ENCODE measurements at regions not wholly inside any gene's neighbourhood (a gene's known extent, or its start where the extent isn't known, plus 50 kb on each side); places are given as distances from the start of the nearest gene placed in this dataset.

DNA sequence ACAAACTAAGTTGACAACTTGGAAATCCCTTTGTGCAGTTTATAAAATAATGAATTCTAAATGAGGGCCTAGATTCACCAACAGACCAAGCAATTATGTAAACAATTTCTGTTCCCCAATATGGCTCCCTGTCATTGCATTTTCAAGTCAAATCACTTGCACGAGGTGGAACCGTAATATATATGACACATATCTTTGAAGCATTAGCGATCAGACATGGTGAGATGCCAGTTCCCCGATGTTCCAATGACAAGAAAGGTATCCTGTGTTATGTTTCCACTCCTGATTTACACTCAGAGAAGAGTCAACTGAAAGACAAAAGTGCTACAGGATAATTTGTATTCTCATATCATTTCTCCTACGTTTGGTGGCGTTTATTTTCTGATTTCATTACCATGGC lies 108.5 kb upstream of the TDRD3 start:
- Histone ChIP-seq H3K4me2 (ENCODE audit: low read length) (no peak overlapping the region), H4K20me1 (ENCODE audit: insufficient read depth, low read length) (no peaks in the 10 kb centered on the region), H3K4me1 (ENCODE audit: insufficient read depth, low read length) (no peaks in the 10 kb centered on the region), H2AFZ (ENCODE audit: low read depth, low read length) (no peak overlapping the region), H3K36me3 (ENCODE audit: insufficient read depth, low read length) (no peaks in the 10 kb centered on the region), H3K27ac (ENCODE audit: low read depth, low read length) (no peak overlapping the region), H3K9me3 (ENCODE audit: insufficient read depth, low read depth, low read length) (no peaks in the 10 kb centered on the region), H3K4me3 (ENCODE audit: insufficient read depth, low read depth, low read length) (no peak overlapping the region), H3K79me2 (ENCODE audit: insufficient read depth, low read length) (no peaks in the 10 kb centered on the region), H3K9ac (ENCODE audit: low read length) (no peak overlapping the region), H3K27me3 (ENCODE audit: insufficient read depth, low read length) (no peaks in the 10 kb centered on the region)
- FAIRE-seq (no peak), DNase-seq (ENCODE audit: low read depth) (no peak)
- H3K4me3 Mint-ChIP-seq (ENCODE audit: unreplicated experiment), result no peak overlapping the region
- TF ChIP-seq CTCF (IDR thresholded peaks at IDR 0.05; ENCODE audit: insufficient read depth, low read depth, low read length) (no peak), EZH2 (IDR thresholded peaks at IDR 0.05; ENCODE audit: insufficient read depth, low read length) (no peak)
- peaks cover 4% of the 10 kb centered on the region for H3K9me3 Mint-ChIP-seq (ENCODE audit: unreplicated experiment)
- peaks cover 2% of the 10 kb centered on the region for H3K36me3 Mint-ChIP-seq (ENCODE audit: low read depth, unreplicated experiment)
- H3K4me1 Mint-ChIP-seq (ENCODE audit: low read depth, unreplicated experiment), result no peaks in the 10 kb centered on the region
- no peak overlapping the region for H3K27ac Mint-ChIP-seq (ENCODE audit: unreplicated experiment)
- H3K27me3 Mint-ChIP-seq (ENCODE audit: low read depth, unreplicated experiment), result peaks cover 4% of the 10 kb centered on the region

- no peaks in the 10 kb centered on the region for H3K79me2 ChIP-seq (ENCODE audit: insufficient read depth, low read length)
- no peak overlapping the region for H2AFZ ChIP-seq (ENCODE audit: low read depth, low read length)
- Mint-ChIP-seq H3K9me3 (ENCODE audit: unreplicated experiment) (no peaks in the 10 kb centered on the region), H3K4me3 (ENCODE audit: unreplicated experiment) (no peak overlapping the region), H3K27ac (ENCODE audit: unreplicated experiment) (no peak overlapping the region), H3K36me3 (ENCODE audit: low read depth, unreplicated experiment) (no peaks in the 10 kb centered on the region), H3K4me1 (ENCODE audit: low read depth, unreplicated experiment) (no peaks in the 10 kb centered on the region), H3K27me3 (ENCODE audit: low read depth, unreplicated experiment) (no peaks in the 10 kb centered on the region)
- H3K9ac ChIP-seq (ENCODE audit: low read length), result no peak overlapping the region
- no peak overlapping the region for H3K4me2 ChIP-seq (ENCODE audit: low read length)
- no peaks in the 10 kb centered on the region for H3K36me3 ChIP-seq (ENCODE audit: insufficient read depth, low read length)
- H3K27me3 ChIP-seq (ENCODE audit: insufficient read depth, low read length), result no peaks in the 10 kb centered on the region
- no peaks in the 10 kb centered on the region for H3K9me3 ChIP-seq (ENCODE audit: insufficient read depth, low read depth, low read length)
- H3K27ac ChIP-seq (ENCODE audit: low read depth, low read length), result no peak overlapping the region
- H3K4me1 ChIP-seq (ENCODE audit: insufficient read depth, low read length), result no peaks in the 10 kb centered on the region
- H3K4me3 ChIP-seq (ENCODE audit: insufficient read depth, low read depth, low read length), result no peak overlapping the region
- no peak for TF ChIP-seq CTCF (IDR thresholded peaks at IDR 0.05; ENCODE audit: insufficient read depth, low read depth, low read length)
- TF ChIP-seq EZH2 (IDR thresholded peaks at IDR 0.05; ENCODE audit: insufficient read depth, low read length), result no peak
- H4K20me1 ChIP-seq (ENCODE audit: insufficient read depth, low read length), result no peaks in the 10 kb centered on the region
- no peak for FAIRE-seq
- DNase-seq (ENCODE audit: low read depth), result no peak
These were observed 93.9 kb upstream of the TDRD3 start for GRCh38 chr13:60303166-60303565.

- Histone ChIP-seq H3K9me3 (ENCODE audit: insufficient read depth, low read depth, low read length) (no peaks in the 10 kb centered on the region), H3K4me2 (ENCODE audit: low read length) (no peak overlapping the region), H3K27me3 (ENCODE audit: insufficient read depth, low read length) (no peaks in the 10 kb centered on the region), H3K4me1 (ENCODE audit: insufficient read depth, low read length) (no peaks in the 10 kb centered on the region), H3K4me3 (ENCODE audit: insufficient read depth, low read depth, low read length) (no peak overlapping the region), H3K27ac (ENCODE audit: low read depth, low read length) (no peak overlapping the region), H4K20me1 (ENCODE audit: insufficient read depth, low read length) (no peaks in the 10 kb centered on the region), H2AFZ (ENCODE audit: low read depth, low read length) (no peak overlapping the region), H3K79me2 (ENCODE audit: insufficient read depth, low read length) (no peaks in the 10 kb centered on the region), H3K36me3 (ENCODE audit: insufficient read depth, low read length) (no peaks in the 10 kb centered on the region), H3K9ac (ENCODE audit: low read length) (no peak overlapping the region)
- Mint-ChIP-seq H3K4me1 (ENCODE audit: low read depth, unreplicated experiment) (peaks cover 6% of the 10 kb centered on the region), H3K4me3 (ENCODE audit: unreplicated experiment) (no peak overlapping the region), H3K27me3 (ENCODE audit: low read depth, unreplicated experiment) (no peaks in the 10 kb centered on the region), H3K9me3 (ENCODE audit: unreplicated experiment) (no peaks in the 10 kb centered on the region), H3K27ac (ENCODE audit: unreplicated experiment) (no peak overlapping the region), H3K36me3 (ENCODE audit: low read depth, unreplicated experiment) (no peaks in the 10 kb centered on the region)
- DNase-seq (ENCODE audit: low read depth) (no peak), FAIRE-seq (no peak)
- TF ChIP-seq CTCF (IDR thresholded peaks at IDR 0.05; ENCODE audit: insufficient read depth, low read depth, low read length) (no peak), EZH2 (IDR thresholded peaks at IDR 0.05; ENCODE audit: insufficient read depth, low read length) (no peak)
These were observed 85.5 kb upstream of the TDRD3 start for GRCh38 chr13:60311527-60311926.

Data from astrocyte (in vitro differentiated cells and primary cell).